Stomach (tissue), 8 donors: ENCODE measurements at regions not wholly inside any gene's neighbourhood (a gene's known extent, or its start where the extent isn't known, plus 50 kb on each side); places are given as distances from the start of the nearest gene placed in this dataset.

Experiments
- DNase-seq, 2 donors: peaks; one replicate each; pipeline versions ENCODE4 v3.0.0 to v3.0.0-alpha.2; 2013 to 2019
- H3K27ac ChIP-seq, 5 donors: fragments of 200-600 bp in 4 of 5; sonication (generic) in 4 of 5; one replicate each; pipeline ENCODE4 v1.5.1; 2013 to 2019; ENCODE audit warnings: mild to moderate bottlenecking in 1 of 5, moderate library complexity in 1 of 5
- H3K27me3 ChIP-seq, 3 donors: fragments of 200-600 bp; sonication (generic); one replicate each; pipeline ENCODE4 v1.5.1; 2017 to 2019; ENCODE audit warnings: mixed run types in 1 of 3
- H3K36me3 ChIP-seq, 4 donors: fragments of 200-600 bp; sonication (generic); 1 replicate in 3 of 4; 2 replicates in 1 of 4; pipeline ENCODE4 v1.5.1; 2016 to 2019
- H3K4me1 ChIP-seq, 4 donors: fragments of 200-600 bp; sonication (generic); one replicate each; pipeline ENCODE4 v1.5.1; 2016 to 2019
- H3K4me3 ChIP-seq, 4 donors: fragments of 200-600 bp; sonication (generic) in 3 of 4; one replicate each; pipeline ENCODE4 v1.5.1; 2016 to 2019; ENCODE audit warnings: mild to moderate bottlenecking in 1 of 4
- H3K9me3 ChIP-seq, 4 donors: fragments of 200-600 bp; sonication (generic); one replicate each; pipeline ENCODE4 v1.5.1; 2016 to 2019
- EP300 ChIP-seq: sonication (generic); formaldehyde crosslinking; IDR thresholded peaks from one replicate; pipeline ENCODE4 v1.6.1; 2017; ENCODE audit warnings: antibody characterized with exemption
- POLR2A ChIP-seq, 4 donors: fragments of 450-650 bp; IDR thresholded peaks; one replicate each; pipeline ENCODE4 v1.6.1; 2016; ENCODE audit warnings: antibody characterized with exemption in 4 of 4, control low read depth in 2 of 4, mild to moderate bottlenecking in 1 of 4, moderate library complexity in 1 of 4
- POLR2AphosphoS5 ChIP-seq, 3 donors: sonication (generic); formaldehyde crosslinking; IDR thresholded peaks; one replicate each; pipeline ENCODE4 v1.6.1; 2016; ENCODE audit warnings: antibody characterized with exemption in 3 of 3
- WGBS, 5 donors: extraction: QIAGEN DNeasy Blood & Tissue Kit in 3 of 5; methylation state at CpG; one replicate each; pipeline versions ENCODE4 v1.1.5 to v1.1.7; 2013 to 2018; 5-methylcytosine and 5-hydroxymethylcytosine counted together
- intact Hi-C: fragments of 100-400 bp; cut with DNase I; formaldehyde crosslinking; loops from one replicate; pipeline ENCODE4 v1.15.1; 2023; ENCODE audit warnings: low total_unique reads
- TF ChIP-seq, protein P1 (sequence below), 7 experiments: fragments of 450-650 bp in 4 of 7; fragments of 200-600 bp in 3 of 7; sonication (generic) in 3 of 7; IDR thresholded peaks; one replicate each; pipeline ENCODE4 v1.5.1; 2016 to 2019; ENCODE audit warnings: antibody characterized with exemption in 7 of 7, control low read depth in 2 of 7, mild to moderate bottlenecking in 1 of 7
- donor health status: healthy with polysubstance abuse.
- donor health status: Bipolar disorder and iron deficiency.
- donor health status: healthy.

DNA sequence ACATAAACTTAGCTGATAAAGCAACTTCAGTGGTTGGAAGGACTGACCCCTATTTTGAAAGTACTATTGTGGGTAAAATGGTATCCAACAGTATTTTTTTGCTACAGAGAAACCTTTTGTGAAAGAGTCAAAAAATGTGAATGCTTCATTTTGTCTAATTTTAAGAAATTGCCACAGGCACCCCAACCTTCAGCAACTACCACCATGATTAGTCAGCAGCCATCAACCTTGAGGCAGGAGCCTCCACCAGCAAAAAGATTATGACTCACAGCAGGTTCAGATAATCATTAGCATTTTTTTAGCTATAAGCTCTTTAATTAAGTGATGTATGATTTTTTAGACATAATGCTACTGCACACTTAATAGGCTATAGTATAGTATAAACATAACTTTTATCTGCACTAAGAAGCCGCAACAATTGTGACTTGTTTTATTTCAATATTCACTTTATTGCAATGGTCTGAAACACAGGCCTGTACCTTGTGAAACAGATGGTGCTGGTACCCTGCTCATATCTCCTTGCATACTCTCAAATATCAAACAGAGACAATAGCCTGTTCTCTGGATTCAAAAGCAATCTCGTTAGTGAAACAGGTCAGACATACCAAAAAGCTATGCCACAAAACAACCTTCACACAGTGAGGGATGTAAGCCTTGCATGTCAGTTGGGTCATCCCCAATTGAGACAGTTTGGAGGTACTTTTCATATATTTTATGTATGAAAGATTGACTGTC, 261.2 kb upstream of the FAM174A start:
- no peaks in the 10 kb centered on the region for H3K9me3 ChIP-seq
- 68 to 82% (median 76%) methylated on average over 2 of the region's 2 CpGs for WGBS, 5 donors
- H3K36me3 ChIP-seq: no peaks in the 10 kb centered on the region
- no peaks in the 10 kb centered on the region for H3K4me1 ChIP-seq
- no peak for DNase-seq
- H3K4me3 ChIP-seq: no peak overlapping the region
- no peak overlapping the region for H3K27ac ChIP-seq
- intact Hi-C loops: no loop called here
- TF ChIP-seq POLR2A (IDR thresholded peaks at IDR 0.05): no peak
- no peak for TF ChIP-seq POLR2AphosphoS5 (IDR thresholded peaks at IDR 0.05)
- TF ChIP-seq, protein P1, sequence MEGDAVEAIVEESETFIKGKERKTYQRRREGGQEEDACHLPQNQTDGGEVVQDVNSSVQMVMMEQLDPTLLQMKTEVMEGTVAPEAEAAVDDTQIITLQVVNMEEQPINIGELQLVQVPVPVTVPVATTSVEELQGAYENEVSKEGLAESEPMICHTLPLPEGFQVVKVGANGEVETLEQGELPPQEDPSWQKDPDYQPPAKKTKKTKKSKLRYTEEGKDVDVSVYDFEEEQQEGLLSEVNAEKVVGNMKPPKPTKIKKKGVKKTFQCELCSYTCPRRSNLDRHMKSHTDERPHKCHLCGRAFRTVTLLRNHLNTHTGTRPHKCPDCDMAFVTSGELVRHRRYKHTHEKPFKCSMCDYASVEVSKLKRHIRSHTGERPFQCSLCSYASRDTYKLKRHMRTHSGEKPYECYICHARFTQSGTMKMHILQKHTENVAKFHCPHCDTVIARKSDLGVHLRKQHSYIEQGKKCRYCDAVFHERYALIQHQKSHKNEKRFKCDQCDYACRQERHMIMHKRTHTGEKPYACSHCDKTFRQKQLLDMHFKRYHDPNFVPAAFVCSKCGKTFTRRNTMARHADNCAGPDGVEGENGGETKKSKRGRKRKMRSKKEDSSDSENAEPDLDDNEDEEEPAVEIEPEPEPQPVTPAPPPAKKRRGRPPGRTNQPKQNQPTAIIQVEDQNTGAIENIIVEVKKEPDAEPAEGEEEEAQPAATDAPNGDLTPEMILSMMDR (IDR thresholded peaks at IDR 0.05): no peak
- TF ChIP-seq EP300: no peak
- no peaks in the 10 kb centered on the region for H3K27me3 ChIP-seq

DNA sequence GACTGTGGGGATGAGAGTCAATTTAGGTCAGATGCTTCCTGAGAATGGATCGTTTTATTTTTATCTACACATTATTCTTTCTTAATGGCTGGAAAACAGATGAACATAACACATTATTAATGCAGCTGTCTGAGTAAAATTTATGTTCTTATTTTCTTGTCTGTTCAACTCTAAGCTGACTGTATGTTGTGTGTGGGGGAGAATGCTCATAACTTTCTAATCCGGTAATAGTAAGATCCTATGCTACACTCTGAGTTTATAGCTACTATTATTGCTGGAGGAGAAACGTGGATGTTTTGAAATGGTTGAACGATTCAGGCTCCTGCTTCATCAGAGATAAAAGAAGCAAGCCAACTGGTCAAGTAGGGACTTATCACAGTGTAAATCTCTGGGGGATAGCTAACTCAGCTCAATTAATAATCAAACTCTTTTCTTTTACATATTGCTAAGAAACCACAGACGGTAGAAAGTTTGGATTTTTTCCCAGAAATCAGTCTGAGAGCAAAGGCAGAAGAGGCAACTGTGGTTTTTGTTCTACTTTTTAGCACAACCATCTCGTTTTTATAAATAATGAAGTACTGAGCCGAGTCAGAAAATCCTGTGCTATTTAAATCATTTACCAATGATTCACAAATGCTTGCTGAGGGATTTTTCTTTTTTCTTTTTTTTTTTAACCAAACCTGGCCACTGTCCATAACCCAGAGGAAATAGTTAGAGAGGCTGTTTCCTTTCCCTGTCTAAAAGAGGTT, 265.0 kb upstream of the FAM174A start:
- peak in 1 of 2 donors; percentile 19 for DNase-seq
- no peak for TF ChIP-seq POLR2AphosphoS5 (IDR thresholded peaks at IDR 0.05)
- no peak for TF ChIP-seq EP300
- no peak for TF ChIP-seq POLR2A (IDR thresholded peaks at IDR 0.05)
- TF ChIP-seq, protein P1 (IDR thresholded peaks at IDR 0.05): no peak
- H3K4me1 ChIP-seq: no peaks in the 10 kb centered on the region
- no peaks in the 10 kb centered on the region for H3K36me3 ChIP-seq
- no peak overlapping the region for H3K27ac ChIP-seq
- no peaks in the 10 kb centered on the region for H3K9me3 ChIP-seq
- WGBS, 5 donors: 21 to 36% (median 29%) methylated on average over 7 of the region's 7 CpGs
- H3K27me3 ChIP-seq: no peaks in the 10 kb centered on the region
- no peak overlapping the region for H3K4me3 ChIP-seq
- intact Hi-C loops: no loop called here

DNA sequence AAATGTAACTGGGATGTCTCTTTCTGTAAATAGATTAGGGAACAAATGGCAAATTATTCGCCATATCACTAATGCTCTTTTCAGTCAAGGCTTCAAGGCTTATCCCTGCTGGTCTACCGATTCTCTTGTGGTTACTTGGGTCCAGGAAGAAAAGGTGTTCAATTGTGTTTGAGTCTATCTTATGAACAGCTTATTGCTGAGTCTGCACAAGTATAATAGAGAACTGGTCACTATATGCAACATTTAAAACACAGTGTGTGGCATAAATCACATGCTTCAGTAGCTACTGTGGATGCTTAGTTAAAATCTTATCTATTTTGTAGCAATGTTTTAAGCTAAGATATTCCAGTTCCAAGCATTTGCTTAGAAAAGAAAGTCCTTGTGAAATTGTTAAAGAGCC, 274.2 kb upstream of the FAM174A start:
- H3K4me3 ChIP-seq: no peak overlapping the region
- no peak overlapping the region for H3K27ac ChIP-seq
- H3K27me3 ChIP-seq: no peaks in the 10 kb centered on the region
- 82 to 90% (median 88%) methylated on average over 2 of the region's 2 CpGs for WGBS, 5 donors
- TF ChIP-seq POLR2A (IDR thresholded peaks at IDR 0.05) (no peak), EP300 (no peak), POLR2AphosphoS5 (IDR thresholded peaks at IDR 0.05) (no peak)
- TF ChIP-seq, protein P1 (IDR thresholded peaks at IDR 0.05): no peak
- H3K4me1 ChIP-seq: no peaks in the 10 kb centered on the region
- intact Hi-C loops: no loop called here
- H3K36me3 ChIP-seq: no peaks in the 10 kb centered on the region
- H3K9me3 ChIP-seq: no peaks in the 10 kb centered on the region
- DNase-seq: no peak

DNA sequence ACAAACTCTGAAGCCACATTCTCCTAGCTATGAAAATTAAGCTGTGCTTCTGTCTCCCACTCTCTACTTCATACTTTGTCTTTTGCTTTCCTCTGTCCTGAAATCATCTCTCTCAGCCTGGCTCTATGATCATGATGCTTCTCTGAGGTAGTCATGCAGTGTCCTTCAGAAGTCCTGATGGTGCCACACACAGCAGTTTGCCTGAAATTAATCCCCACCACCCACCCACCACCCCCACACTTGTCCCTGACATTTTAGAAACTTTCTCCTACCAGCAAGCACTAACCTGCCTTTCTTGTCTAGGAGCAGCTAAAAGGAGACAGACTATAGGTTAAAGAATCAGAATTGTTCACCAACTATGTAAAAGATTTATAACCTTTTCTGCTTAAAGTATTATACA, 282.2 kb upstream of the FAM174A start:
- DNase-seq: no peak
- TF ChIP-seq, protein P1 (IDR thresholded peaks at IDR 0.05): no peak
- no peak for TF ChIP-seq POLR2AphosphoS5 (IDR thresholded peaks at IDR 0.05)
- TF ChIP-seq EP300: no peak
- no peak for TF ChIP-seq POLR2A (IDR thresholded peaks at IDR 0.05)
- H3K27ac ChIP-seq: no peak overlapping the region
- no peaks in the 10 kb centered on the region for H3K36me3 ChIP-seq
- intact Hi-C loops: no loop called here
- H3K4me3 ChIP-seq: no peak overlapping the region
- H3K4me1 ChIP-seq: no peaks in the 10 kb centered on the region
- H3K9me3 ChIP-seq: no peaks in the 10 kb centered on the region
- H3K27me3 ChIP-seq: no peaks in the 10 kb centered on the region
